ENCODE measurements at regions not wholly inside any gene's neighbourhood (a gene's known extent, or its start where the extent isn't known, plus 50 kb on each side); places are given as distances from the start of the nearest gene placed in this dataset.

GRCh38 chr17:71656964-71657858, 463.6 kb upstream of the SOX9 start:
- Histone ChIP-seq H3K27ac (ENCODE audit: low read length) (no peak overlapping the region), H3K36me3 (ENCODE audit: control insufficient read depth, insufficient read depth, low read length) (no peaks in the 10 kb centered on the region), H3K27me3 (ENCODE audit: control insufficient read depth, insufficient read depth, low read length) (no peaks in the 10 kb centered on the region), H3K4me3 (ENCODE audit: low read depth in 2 of 2, low read length in 2 of 2) (no peak overlapping the region), H3K9me3 (ENCODE audit: control insufficient read depth, insufficient read depth, low read depth, low read length) (no peaks in the 10 kb centered on the region), H3K4me1 (ENCODE audit: control insufficient read depth, insufficient read depth, low read length) (no peaks in the 10 kb centered on the region)
- no TSS peak for BruUV-seq (replicated peaks)
- no peak for DNase-seq (ENCODE audit: low read depth, low spot score)
- in situ Hi-C loops (cut with HindIII; ENCODE audit: low pct_unique_long_range_greater_than_20kb, low sequenced_read_pairs): no loop called here
- TF ChIP-seq POLR2AphosphoS5 (IDR thresholded peaks at IDR 0.05; ENCODE audit: low read depth, low read length) (no peak), REST (IDR thresholded peaks at IDR 0.05; ENCODE audit: insufficient read depth in 1 of 2, low read depth in 2 of 2, low read length in 1 of 2) (no peak), CTCF (IDR thresholded peaks at IDR 0.05) (no peak), TCF7L2 (IDR thresholded peaks at IDR 0.05; ENCODE audit: low read depth, low read length) (no peak), SIN3A (IDR thresholded peaks at IDR 0.05; ENCODE audit: borderline replicate concordance, insufficient read depth, low read depth, low read length) (no peak)
- no peak for ATAC-seq
- intact Hi-C loops (cut with micrococcal nuclease; ENCODE audit: unreplicated experiment): no loop called here
- POLR2A ChIA-PET: no interaction called here
- CTCF ChIA-PET: no interaction called here

- TF ChIP-seq REST (IDR thresholded peaks at IDR 0.05; ENCODE audit: insufficient read depth in 1 of 2, low read depth in 2 of 2, low read length in 1 of 2) (no peak), CTCF (IDR thresholded peaks at IDR 0.05) (no peak), TCF7L2 (IDR thresholded peaks at IDR 0.05; ENCODE audit: low read depth, low read length) (no peak), SIN3A (IDR thresholded peaks at IDR 0.05; ENCODE audit: borderline replicate concordance, insufficient read depth, low read depth, low read length) (no peak)
- H3K36me3 ChIP-seq (ENCODE audit: control insufficient read depth, insufficient read depth, low read length): no peaks in the 10 kb centered on the region
- POLR2A ChIA-PET: interaction anchor here (0.6 kb wide), 1 partner anchor 66 kb away, joined by 3 read pairs; no protein-coding TSS in a partner anchor
- ATAC-seq (no peak), DNase-seq (ENCODE audit: low read depth, low spot score) (no peak)
- no peak overlapping the region for H3K27ac ChIP-seq (ENCODE audit: low read length)
- H3K4me1 ChIP-seq (ENCODE audit: control insufficient read depth, insufficient read depth, low read length): no peaks in the 10 kb centered on the region
- CTCF ChIA-PET: no interaction called here
- BruUV-seq (replicated peaks): no TSS peak
- H3K9me3 ChIP-seq (ENCODE audit: control insufficient read depth, insufficient read depth, low read depth, low read length): no peaks in the 10 kb centered on the region
- in situ Hi-C loops (cut with HindIII; ENCODE audit: low pct_unique_long_range_greater_than_20kb, low sequenced_read_pairs) (no loop called here), intact Hi-C loops (cut with micrococcal nuclease; ENCODE audit: unreplicated experiment) (no loop called here)
- no peak overlapping the region for H3K4me3 ChIP-seq (ENCODE audit: low read depth in 2 of 2, low read length in 2 of 2)
- no peaks in the 10 kb centered on the region for H3K27me3 ChIP-seq (ENCODE audit: control insufficient read depth, insufficient read depth, low read length)
These were observed 461.8 kb upstream of the SOX9 start for GRCh38 chr17:71658996-71659395.

Data from Panc1 (cell line).